RWPE2 (cell line): ENCODE measurements at regions not wholly inside any gene's neighbourhood (a gene's known extent, or its start where the extent isn't known, plus 50 kb on each side); places are given as distances from the start of the nearest gene placed in this dataset.

Source experiments
- ATAC-seq: fragments of 200-7000 bp; cut with Tn5 transposase; 3 replicates; pipeline ENCODE4 v1.9.1; 2021; ENCODE audit warnings: low read depth
- DNase-seq: peaks from one replicate; pipeline ENCODE4 v3.0.0-alpha.2; 2020; ENCODE audit warnings: low spot score
- H3K27ac ChIP-seq: fragments of 450-650 bp; 2 replicates; pipeline ENCODE4 v1.5.1; 2017; ENCODE audit warnings: mild to moderate bottlenecking; ENCODE audit not compliant: poor library complexity, severe bottlenecking
- H3K27me3 ChIP-seq: fragments of 250-450 bp; sonication (Bioruptor Pico); 2 replicates; pipeline ENCODE4 v1.5.1; 2021; ENCODE audit warnings: mild to moderate bottlenecking, moderate library complexity; ENCODE audit not compliant: insufficient read depth, poor library complexity, severe bottlenecking
- H3K36me3 ChIP-seq: fragments of 250-450 bp; sonication (Bioruptor Pico); 2 replicates; pipeline ENCODE4 v1.5.1; 2020; ENCODE audit warnings: low read depth, mild to moderate bottlenecking, moderate library complexity
- H3K4me1 ChIP-seq: fragments of 250-450 bp; sonication (Bioruptor Pico); 2 replicates; pipeline ENCODE4 v1.5.1; 2021; ENCODE audit warnings: mild to moderate bottlenecking, moderate library complexity; ENCODE audit not compliant: insufficient read depth, poor library complexity, severe bottlenecking
- H3K4me3 ChIP-seq: fragments of 250-450 bp; sonication (Bioruptor Pico); 2 replicates; pipeline ENCODE4 v1.5.1; 2021; ENCODE audit warnings: mild to moderate bottlenecking, moderate library complexity; ENCODE audit not compliant: severe bottlenecking
- H3K9me3 ChIP-seq: fragments of 250-450 bp; sonication (Bioruptor Pico); 2 replicates; pipeline ENCODE4 v1.5.1; 2021; ENCODE audit warnings: mild to moderate bottlenecking, moderate library complexity; ENCODE audit not compliant: severe bottlenecking
- TF ChIP-seq, protein P1 (sequence below): fragments of 450-650 bp; IDR thresholded peaks from one replicate; pipeline ENCODE4 v1.5.1; 2017; ENCODE audit warnings: mild to moderate bottlenecking, moderate library complexity; ENCODE audit not compliant: poor library complexity, severe bottlenecking

GRCh38 chr12:124640056-124640455 lies 72.6 kb upstream of the NCOR2 start:
- peak overlapping the region; percentile 5 for H3K27ac ChIP-seq
- TF ChIP-seq, protein P1, sequence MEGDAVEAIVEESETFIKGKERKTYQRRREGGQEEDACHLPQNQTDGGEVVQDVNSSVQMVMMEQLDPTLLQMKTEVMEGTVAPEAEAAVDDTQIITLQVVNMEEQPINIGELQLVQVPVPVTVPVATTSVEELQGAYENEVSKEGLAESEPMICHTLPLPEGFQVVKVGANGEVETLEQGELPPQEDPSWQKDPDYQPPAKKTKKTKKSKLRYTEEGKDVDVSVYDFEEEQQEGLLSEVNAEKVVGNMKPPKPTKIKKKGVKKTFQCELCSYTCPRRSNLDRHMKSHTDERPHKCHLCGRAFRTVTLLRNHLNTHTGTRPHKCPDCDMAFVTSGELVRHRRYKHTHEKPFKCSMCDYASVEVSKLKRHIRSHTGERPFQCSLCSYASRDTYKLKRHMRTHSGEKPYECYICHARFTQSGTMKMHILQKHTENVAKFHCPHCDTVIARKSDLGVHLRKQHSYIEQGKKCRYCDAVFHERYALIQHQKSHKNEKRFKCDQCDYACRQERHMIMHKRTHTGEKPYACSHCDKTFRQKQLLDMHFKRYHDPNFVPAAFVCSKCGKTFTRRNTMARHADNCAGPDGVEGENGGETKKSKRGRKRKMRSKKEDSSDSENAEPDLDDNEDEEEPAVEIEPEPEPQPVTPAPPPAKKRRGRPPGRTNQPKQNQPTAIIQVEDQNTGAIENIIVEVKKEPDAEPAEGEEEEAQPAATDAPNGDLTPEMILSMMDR, result no peak

GRCh38 chr12:124639122-124639806 lies 71.9 kb upstream of the NCOR2 start:
- no peak for ATAC-seq

More at GRCh38 chr12:124640056-124640455, 72.6 kb upstream of the NCOR2 start:
- Histone ChIP-seq H3K36me3 (no peaks in the 10 kb centered on the region), H3K9me3 (peaks cover 7% of the 10 kb centered on the region), H3K27me3 (no peaks in the 10 kb centered on the region), H3K4me1 (peaks cover 32% of the 10 kb centered on the region), H3K4me3 (no peak overlapping the region)
- DNase-seq (no peak), ATAC-seq (peak; percentile 42; the same call in 1 of the 3 replicates)

DNA sequence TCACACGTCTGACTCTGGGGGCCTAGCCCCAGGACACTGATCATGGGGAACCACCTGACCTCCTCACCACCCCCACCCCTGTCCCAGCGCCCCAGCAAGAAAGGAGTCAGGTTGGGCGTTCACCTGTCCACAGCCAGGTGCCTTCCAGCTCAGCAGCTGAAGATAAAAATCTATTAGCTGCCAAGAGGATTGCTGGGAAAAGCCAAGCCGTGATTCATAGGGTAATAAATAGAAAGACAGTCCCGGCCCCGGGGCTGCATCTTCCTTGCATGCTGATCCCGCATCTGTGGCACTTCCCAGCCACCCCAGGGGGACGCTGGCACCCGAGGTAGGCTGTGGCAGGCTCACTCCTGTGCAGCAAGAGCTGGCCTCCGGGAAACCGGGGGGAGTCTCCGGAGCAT lies 70.2 kb upstream of the NCOR2 start:
- TF ChIP-seq, protein P1, result no peak
- H3K27ac ChIP-seq, result peak overlapping the region; percentile 54
- H3K9me3 ChIP-seq, result peaks cover 7% of the 10 kb centered on the region
- ATAC-seq (peak; percentile 74), DNase-seq (no peak)
- no peaks in the 10 kb centered on the region for H3K36me3 ChIP-seq
- H3K27me3 ChIP-seq, result no peaks in the 10 kb centered on the region
- peaks cover 50% of the 10 kb centered on the region for H3K4me1 ChIP-seq
- no peak overlapping the region for H3K4me3 ChIP-seq

More at GRCh38 chr12:124639122-124639806, 71.9 kb upstream of the NCOR2 start:
- Histone ChIP-seq H3K36me3 (no peaks in the 10 kb centered on the region), H3K27ac (peak overlapping the region; percentile 5), H3K4me1 (peaks cover 33% of the 10 kb centered on the region), H3K4me3 (no peak overlapping the region), H3K27me3 (no peaks in the 10 kb centered on the region), H3K9me3 (peaks cover 7% of the 10 kb centered on the region)
- no peak for DNase-seq
- TF ChIP-seq, protein P1, result no peak

DNA sequence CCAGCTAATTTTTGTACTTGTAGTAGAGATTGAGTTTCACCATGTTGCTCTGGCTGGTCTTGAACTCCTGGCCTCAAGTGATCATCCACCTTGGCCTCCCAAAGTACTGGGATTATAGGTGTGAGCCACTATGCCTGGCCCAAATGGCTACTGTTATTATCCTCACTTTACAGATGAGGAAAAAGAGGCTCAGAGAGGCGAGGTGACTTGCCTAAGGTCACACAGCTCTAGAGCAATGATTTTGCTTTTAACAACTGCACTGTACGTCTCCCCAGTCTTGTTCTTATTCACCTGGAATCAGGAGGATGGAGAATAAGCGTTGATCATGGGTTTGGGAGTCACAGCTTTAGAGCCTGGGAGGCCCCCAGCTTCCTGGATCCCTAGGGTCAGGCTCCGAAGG lies 69.8 kb upstream of the NCOR2 start:
- H3K27ac ChIP-seq, result peak overlapping the region; percentile 54
- H3K36me3 ChIP-seq, result no peaks in the 10 kb centered on the region
- H3K4me1 ChIP-seq, result peaks cover 52% of the 10 kb centered on the region

More for the DNA sequence above, 69.8 kb upstream of the NCOR2 start:
- DNase-seq (no peak), ATAC-seq (no peak)
- TF ChIP-seq, protein P1, result no peak
- Histone ChIP-seq H3K4me3 (no peak overlapping the region), H3K27me3 (no peaks in the 10 kb centered on the region), H3K9me3 (peaks cover 7% of the 10 kb centered on the region)
